ENCODE measurements at regions not wholly inside any gene's neighbourhood (a gene's known extent, or its start where the extent isn't known, plus 50 kb on each side); places are given as distances from the start of the nearest gene placed in this dataset.

DNA sequence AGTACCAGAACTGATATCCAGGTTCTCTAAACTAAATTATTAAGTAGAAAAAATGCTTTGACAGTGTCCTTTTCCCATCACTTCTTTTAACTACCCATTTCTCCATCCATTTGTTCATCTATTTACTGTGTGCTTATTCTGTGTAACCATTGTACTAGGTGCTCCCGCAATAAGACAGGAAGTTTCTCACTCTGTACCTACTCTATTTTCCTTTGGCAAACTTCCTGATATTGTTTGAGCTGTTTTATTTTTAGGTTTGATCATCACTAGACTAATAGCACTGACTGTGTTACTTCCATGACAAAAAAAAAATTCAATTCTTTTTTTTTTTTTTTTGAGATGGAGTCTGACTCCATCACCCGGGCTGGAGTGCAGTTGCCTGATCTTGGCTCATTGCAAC, 102.5 kb upstream of the CASK start:
- Histone ChIP-seq H3K9me3 (ENCODE audit: control insufficient read depth in 4 of 4, low read length in 3 of 4) (no peaks in the 10 kb centered on the region), H3K36me3 (ENCODE audit: control insufficient read depth in 4 of 4, insufficient read depth in 3 of 4, low read depth in 1 of 4, low read length in 3 of 4) (no peaks in the 10 kb centered on the region), H3K4me3 (ENCODE audit: low read depth in 1 of 3, low read length in 3 of 3) (no peak overlapping the region), H3K27me3 (ENCODE audit: control insufficient read depth in 4 of 4, insufficient read depth in 4 of 4, low read length in 3 of 4) (no peaks in the 10 kb centered on the region), H3K9ac (ENCODE audit: low read depth in 1 of 2, low read length in 2 of 2) (no peak overlapping the region), H3K4me1 (ENCODE audit: control insufficient read depth in 4 of 4, insufficient read depth in 4 of 4, low read length in 3 of 4) (peaks cover 0 to 6% (median 1%) of the 10 kb centered on the region in 4 donors), H3K27ac (ENCODE audit: low read depth in 1 of 2, low read length in 2 of 2) (no peak overlapping the region)
- no peak for TF ChIP-seq HNF4A (conservative IDR thresholded peaks at IDR 0.05)
- TF ChIP-seq JUND (IDR thresholded peaks at IDR 0.05) = no peak
- no peak for TF ChIP-seq SP1 (IDR thresholded peaks at IDR 0.05)
- no peak for TF ChIP-seq CTCF (IDR thresholded peaks at IDR 0.05; ENCODE audit: low read depth, low read length, missing input control)
- TF ChIP-seq TAF1 (conservative IDR thresholded peaks at IDR 0.05) = no peak
- TF ChIP-seq FOXA2 (IDR thresholded peaks at IDR 0.05) = no peak
- no peak for TF ChIP-seq FOXA1 (IDR thresholded peaks at IDR 0.05)
- TF ChIP-seq HNF4G (IDR thresholded peaks at IDR 0.05) = no peak
- 74% methylated on average over 2 of the region's 2 CpGs for WGBS
- DNase-seq (ENCODE audit: low spot score) = no peak

- Histone ChIP-seq H3K36me3 (ENCODE audit: control insufficient read depth in 4 of 4, insufficient read depth in 3 of 4, low read depth in 1 of 4, low read length in 3 of 4) (no peaks in the 10 kb centered on the region), H3K27me3 (ENCODE audit: control insufficient read depth in 4 of 4, insufficient read depth in 4 of 4, low read length in 3 of 4) (no peaks in the 10 kb centered on the region), H3K9me3 (ENCODE audit: control insufficient read depth in 4 of 4, low read length in 3 of 4) (no peaks in the 10 kb centered on the region), H3K4me1 (ENCODE audit: control insufficient read depth in 4 of 4, insufficient read depth in 4 of 4, low read length in 3 of 4) (peaks cover 0 to 6% (median under 1%) of the 10 kb centered on the region in 4 donors), H3K27ac (ENCODE audit: low read depth in 1 of 2, low read length in 2 of 2) (no peak overlapping the region), H3K4me3 (ENCODE audit: low read depth in 1 of 3, low read length in 3 of 3) (no peak overlapping the region), H3K9ac (ENCODE audit: low read depth in 1 of 2, low read length in 2 of 2) (no peak overlapping the region)
- TF ChIP-seq CTCF (IDR thresholded peaks at IDR 0.05; ENCODE audit: low read depth, low read length, missing input control) = no peak
- TF ChIP-seq ZBTB33 (IDR thresholded peaks at IDR 0.05) = no peak
- TF ChIP-seq RXRA (IDR thresholded peaks at IDR 0.05) = no peak
- DNase-seq (ENCODE audit: low spot score) = no peak
- WGBS = 100% methylated on average over 1 of the region's 1 CpG
These were observed 99.8 kb upstream of the CASK start for GRCh38 chrX:42023122-42023521.

- Histone ChIP-seq H3K27me3 (ENCODE audit: control insufficient read depth in 4 of 4, insufficient read depth in 4 of 4, low read length in 3 of 4) (no peaks in the 10 kb centered on the region), H3K27ac (ENCODE audit: low read depth in 1 of 2, low read length in 2 of 2) (no peak overlapping the region), H3K9me3 (ENCODE audit: control insufficient read depth in 4 of 4, low read length in 3 of 4) (no peaks in the 10 kb centered on the region), H3K9ac (ENCODE audit: low read depth in 1 of 2, low read length in 2 of 2) (no peak overlapping the region), H3K4me1 (ENCODE audit: control insufficient read depth in 4 of 4, insufficient read depth in 4 of 4, low read length in 3 of 4) (peaks cover 0 to under 1% (median 0%) of the 10 kb centered on the region in 4 donors), H3K4me3 (ENCODE audit: low read depth in 1 of 3, low read length in 3 of 3) (no peak overlapping the region), H3K36me3 (ENCODE audit: control insufficient read depth in 4 of 4, insufficient read depth in 3 of 4, low read depth in 1 of 4, low read length in 3 of 4) (no peaks in the 10 kb centered on the region)
- no peak for DNase-seq (ENCODE audit: low spot score)
- TF ChIP-seq HNF4A (conservative IDR thresholded peaks at IDR 0.05) (no peak), FOXA1 (IDR thresholded peaks at IDR 0.05) (no peak), YY1 (IDR thresholded peaks at IDR 0.05) (no peak), RAD21 (IDR thresholded peaks at IDR 0.05) (no peak)
These were observed 98.8 kb upstream of the CASK start for GRCh38 chrX:42022158-42022557.
